ENCODE measurements at regions not wholly inside any gene's neighbourhood (a gene's known extent, or its start where the extent isn't known, plus 50 kb on each side); places are given as distances from the start of the nearest gene placed in this dataset.
"Not testable (repeated sequence)": the region's sequence is repeated elsewhere in the genome, so short reads cannot be mapped to it uniquely, and the experiment has no call there.

- no peaks in the 10 kb centered on the region for H3K4me1 ChIP-seq (ENCODE audit: insufficient read depth, low read length)
- no peak overlapping the region for H3K27ac ChIP-seq (ENCODE audit: low read depth, low read length)
- no peak overlapping the region for H3K4me3 ChIP-seq (ENCODE audit: low read length)
- H3K36me3 ChIP-seq (ENCODE audit: insufficient read depth, low read length): no peaks in the 10 kb centered on the region
- no peaks in the 10 kb centered on the region for H3K9me3 ChIP-seq (ENCODE audit: insufficient read depth, low read depth, low read length)
- H3K27me3 ChIP-seq (ENCODE audit: insufficient read depth, low read length): no peaks in the 10 kb centered on the region
- no peak overlapping the region for H3K9ac ChIP-seq (ENCODE audit: low read depth, low read length)
- WGBS: 90% methylated on average over 3 of the region's 3 CpGs
These were observed 786.8 kb downstream of the KCNJ3 start for GRCh38 chr2:155485141-155485842.

DNA sequence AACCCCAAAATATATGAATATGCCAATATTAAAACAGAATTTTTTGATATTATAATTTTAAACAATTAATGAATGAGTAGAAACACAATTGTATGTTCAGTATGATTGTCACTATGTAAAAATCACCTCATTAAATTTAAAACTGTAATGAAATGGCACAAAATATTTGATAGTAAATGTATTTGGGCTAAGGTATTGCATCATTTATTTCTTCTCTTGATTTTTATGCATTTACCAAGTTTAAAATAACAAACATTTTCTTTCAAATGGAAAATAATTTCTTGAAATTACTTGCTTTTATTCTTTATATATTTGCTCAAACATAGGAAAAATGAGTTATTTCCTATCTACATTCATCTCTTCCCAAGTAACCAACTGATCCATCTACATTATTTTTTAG, 782.6 kb downstream of the KCNJ3 start:
- no peaks in the 10 kb centered on the region for H3K36me3 ChIP-seq (ENCODE audit: insufficient read depth, low read length)
- H3K27me3 ChIP-seq (ENCODE audit: insufficient read depth, low read length): no peaks in the 10 kb centered on the region
- H3K4me3 ChIP-seq (ENCODE audit: low read length): no peak overlapping the region

GRCh38 chr2:155472018-155472417, 773.5 kb downstream of the KCNJ3 start:
- H3K27me3 ChIP-seq (ENCODE audit: insufficient read depth, low read length); H3K9ac ChIP-seq (ENCODE audit: low read depth, low read length); H3K9me3 ChIP-seq (ENCODE audit: insufficient read depth, low read depth, low read length); H3K4me3 ChIP-seq (ENCODE audit: low read length); H3K27ac ChIP-seq (ENCODE audit: low read depth, low read length); H3K36me3 ChIP-seq (ENCODE audit: insufficient read depth, low read length); H3K4me1 ChIP-seq (ENCODE audit: insufficient read depth, low read length): not testable (repeated sequence)
- WGBS: 83% methylated on average over 13 of the region's 14 CpGs

More for the DNA sequence above, 782.6 kb downstream of the KCNJ3 start:
- no peaks in the 10 kb centered on the region for H3K4me1 ChIP-seq (ENCODE audit: insufficient read depth, low read length)
- no peak overlapping the region for H3K9ac ChIP-seq (ENCODE audit: low read depth, low read length)
- no peaks in the 10 kb centered on the region for H3K9me3 ChIP-seq (ENCODE audit: insufficient read depth, low read depth, low read length)
- no peak overlapping the region for H3K27ac ChIP-seq (ENCODE audit: low read depth, low read length)

DNA sequence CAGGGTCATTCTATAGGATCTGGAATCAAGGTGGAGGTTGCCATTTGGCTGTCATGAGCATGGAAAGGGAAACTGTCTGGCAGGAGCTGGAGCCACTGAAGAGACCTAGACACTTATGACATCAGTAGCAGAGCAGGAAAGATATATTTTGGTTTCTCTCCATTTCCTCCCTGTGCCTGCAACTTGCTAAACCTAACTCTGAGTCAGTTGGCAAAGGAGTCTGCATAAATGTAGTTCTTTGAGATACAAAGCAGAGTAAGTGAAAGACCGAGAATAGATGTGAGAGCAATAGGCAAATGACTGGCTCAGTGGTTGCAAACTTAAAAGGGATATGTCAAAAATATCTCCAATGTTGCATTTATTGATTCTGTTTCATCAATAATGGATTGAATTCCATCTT, 757.7 kb downstream of the KCNJ3 start:
- H3K9me3 ChIP-seq (ENCODE audit: insufficient read depth, low read depth, low read length): no peaks in the 10 kb centered on the region
- no peak overlapping the region for H3K4me3 ChIP-seq (ENCODE audit: low read length)
- H3K4me1 ChIP-seq (ENCODE audit: insufficient read depth, low read length): no peaks in the 10 kb centered on the region
- WGBS: 88% methylated on average over 1 of the region's 1 CpG
- no peaks in the 10 kb centered on the region for H3K27me3 ChIP-seq (ENCODE audit: insufficient read depth, low read length)
- H3K36me3 ChIP-seq (ENCODE audit: insufficient read depth, low read length): no peaks in the 10 kb centered on the region
- no peak overlapping the region for H3K27ac ChIP-seq (ENCODE audit: low read depth, low read length)
- no peak overlapping the region; the same call in 1 of the 2 replicates for H3K9ac ChIP-seq (ENCODE audit: low read depth, low read length)

DNA sequence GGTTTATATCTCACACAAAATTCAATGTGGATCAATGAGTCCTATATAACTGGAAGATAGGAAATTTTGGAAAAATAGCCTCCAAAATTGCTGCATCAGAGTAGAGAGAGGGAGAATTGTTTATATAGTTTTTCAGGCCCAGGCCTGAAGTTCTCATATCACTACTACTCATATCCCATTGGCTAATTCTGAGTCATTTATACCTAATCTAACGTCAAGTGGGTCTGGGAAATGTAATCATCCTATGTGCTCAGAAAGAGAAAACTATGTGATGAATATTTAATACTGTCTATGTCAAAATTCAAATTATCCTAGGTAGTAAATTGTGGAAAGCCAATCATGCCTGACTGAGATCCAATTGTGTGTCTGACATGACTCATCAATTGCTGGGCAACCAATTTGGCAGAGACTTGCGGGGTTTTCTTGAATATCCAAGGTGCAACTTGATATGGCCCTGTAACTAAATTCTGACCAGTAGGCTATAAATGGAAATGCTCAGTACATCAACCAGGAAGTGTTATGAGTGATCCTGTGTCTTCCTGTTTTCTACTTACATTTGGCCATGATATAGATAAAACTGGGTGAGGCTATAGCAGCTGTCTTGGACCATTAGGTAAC, 744.4 kb downstream of the KCNJ3 start:
- H3K4me1 ChIP-seq (ENCODE audit: insufficient read depth, low read length): no peaks in the 10 kb centered on the region
- no peak overlapping the region for H3K4me3 ChIP-seq (ENCODE audit: low read length)
- no peak overlapping the region for H3K9ac ChIP-seq (ENCODE audit: low read depth, low read length)
- no peaks in the 10 kb centered on the region for H3K9me3 ChIP-seq (ENCODE audit: insufficient read depth, low read depth, low read length)
- no peak overlapping the region for H3K27ac ChIP-seq (ENCODE audit: low read depth, low read length)
- H3K27me3 ChIP-seq (ENCODE audit: insufficient read depth, low read length): no peaks in the 10 kb centered on the region
- 96% methylated on average over 1 of the region's 2 CpGs for WGBS
- no peaks in the 10 kb centered on the region for H3K36me3 ChIP-seq (ENCODE audit: insufficient read depth, low read length)

DNA sequence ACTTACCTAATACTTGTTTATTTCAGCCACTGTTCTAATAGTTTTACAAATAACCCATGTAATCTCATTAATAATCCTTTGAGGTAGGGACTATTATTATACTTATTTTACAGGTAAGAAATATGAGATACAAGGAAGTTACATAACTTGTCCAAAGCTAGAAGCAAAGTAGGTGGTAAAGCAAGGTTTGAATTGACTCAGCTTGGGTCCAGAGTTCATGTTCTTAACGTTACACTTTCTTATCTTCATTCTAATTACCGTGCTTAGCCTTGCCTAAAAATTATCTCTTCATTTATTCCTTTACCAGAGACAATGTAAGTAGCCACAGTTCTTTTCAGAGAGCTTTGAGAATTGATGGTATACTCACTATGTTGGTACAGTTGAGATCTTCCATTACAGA, 743.6 kb downstream of the KCNJ3 start:
- 90% methylated on average over 2 of the region's 2 CpGs for WGBS
- no peaks in the 10 kb centered on the region for H3K27me3 ChIP-seq (ENCODE audit: insufficient read depth, low read length)
- H3K4me3 ChIP-seq (ENCODE audit: low read length): no peak overlapping the region
- no peaks in the 10 kb centered on the region for H3K36me3 ChIP-seq (ENCODE audit: insufficient read depth, low read length)
- no peak overlapping the region for H3K27ac ChIP-seq (ENCODE audit: low read depth, low read length)
- H3K9ac ChIP-seq (ENCODE audit: low read depth, low read length): no peak overlapping the region
- H3K9me3 ChIP-seq (ENCODE audit: insufficient read depth, low read depth, low read length): no peaks in the 10 kb centered on the region
- H3K4me1 ChIP-seq (ENCODE audit: insufficient read depth, low read length): no peaks in the 10 kb centered on the region

GRCh38 chr2:155431004-155431507, 732.6 kb downstream of the KCNJ3 start:
- H3K36me3 ChIP-seq (ENCODE audit: insufficient read depth, low read length): no peaks in the 10 kb centered on the region
- H3K9ac ChIP-seq (ENCODE audit: low read depth, low read length): no peak overlapping the region
- no peak overlapping the region for H3K4me3 ChIP-seq (ENCODE audit: low read length)
- no peaks in the 10 kb centered on the region for H3K9me3 ChIP-seq (ENCODE audit: insufficient read depth, low read depth, low read length)
- H3K27ac ChIP-seq (ENCODE audit: low read depth, low read length): no peak overlapping the region
- H3K4me1 ChIP-seq (ENCODE audit: insufficient read depth, low read length): no peaks in the 10 kb centered on the region
- H3K27me3 ChIP-seq (ENCODE audit: insufficient read depth, low read length): no peaks in the 10 kb centered on the region
- WGBS: 96% methylated on average over 8 of the region's 9 CpGs

DNA sequence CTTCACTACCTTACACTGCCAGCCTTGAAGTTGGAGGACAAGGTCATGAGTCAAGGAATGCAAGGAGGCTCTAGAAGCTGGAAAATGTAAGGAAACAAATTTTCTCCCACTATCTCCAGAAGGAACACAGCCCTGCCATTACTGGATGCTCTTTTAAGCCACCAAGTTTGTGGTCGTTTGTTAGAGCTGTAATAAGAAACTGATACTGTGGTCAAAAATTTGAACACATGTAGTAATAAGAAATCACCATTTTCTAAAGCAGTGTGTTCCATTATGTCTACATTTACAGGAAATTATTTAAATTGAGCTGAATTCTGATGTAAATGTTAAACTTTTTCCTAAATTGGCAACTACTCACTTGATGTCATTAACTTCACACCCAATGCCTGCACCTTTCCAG, 729.0 kb downstream of the KCNJ3 start:
- WGBS: 100% methylated on average over 1 of the region's 1 CpG
- Histone ChIP-seq H3K27ac (ENCODE audit: low read depth, low read length) (no peak overlapping the region), H3K9ac (ENCODE audit: low read depth, low read length) (no peak overlapping the region), H3K27me3 (ENCODE audit: insufficient read depth, low read length) (0 out of 2 replicates have a peak, but pooled peaks cover 2% of the 10 kb centered on the region), H3K36me3 (ENCODE audit: insufficient read depth, low read length) (no peaks in the 10 kb centered on the region), H3K4me3 (ENCODE audit: low read length) (no peak overlapping the region), H3K4me1 (ENCODE audit: insufficient read depth, low read length) (no peaks in the 10 kb centered on the region), H3K9me3 (ENCODE audit: insufficient read depth, low read depth, low read length) (no peaks in the 10 kb centered on the region)

DNA sequence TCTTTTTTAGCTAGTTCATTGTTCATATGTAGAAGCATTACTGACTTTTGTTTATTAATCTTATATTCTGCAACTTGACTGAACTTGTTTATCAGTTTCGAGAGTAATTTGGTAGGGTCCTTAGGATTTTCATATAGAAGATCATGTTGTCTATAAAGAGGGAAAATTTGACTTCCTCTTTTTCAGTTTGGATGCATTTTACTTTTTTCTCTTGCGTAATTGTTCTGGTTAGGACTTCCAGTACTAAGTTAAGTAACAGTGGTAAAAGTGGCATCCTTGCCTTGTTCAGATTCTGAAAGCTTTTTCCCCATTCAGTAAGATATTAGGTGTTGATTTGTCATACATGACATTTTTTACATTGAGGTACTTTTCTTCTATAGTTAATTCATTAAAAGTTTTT, 726.0 kb downstream of the KCNJ3 start:
- H3K4me3 ChIP-seq (ENCODE audit: low read length): no peak overlapping the region
- H3K27ac ChIP-seq (ENCODE audit: low read depth, low read length): no peak overlapping the region
- no peaks in the 10 kb centered on the region for H3K36me3 ChIP-seq (ENCODE audit: insufficient read depth, low read length)
- no peak overlapping the region for H3K9ac ChIP-seq (ENCODE audit: low read depth, low read length)
- H3K27me3 ChIP-seq (ENCODE audit: insufficient read depth, low read length): peaks cover 15% of the 10 kb centered on the region
- 100% methylated on average over 2 of the region's 2 CpGs for WGBS
- no peaks in the 10 kb centered on the region for H3K4me1 ChIP-seq (ENCODE audit: insufficient read depth, low read length)
- H3K9me3 ChIP-seq (ENCODE audit: insufficient read depth, low read depth, low read length): no peaks in the 10 kb centered on the region

DNA sequence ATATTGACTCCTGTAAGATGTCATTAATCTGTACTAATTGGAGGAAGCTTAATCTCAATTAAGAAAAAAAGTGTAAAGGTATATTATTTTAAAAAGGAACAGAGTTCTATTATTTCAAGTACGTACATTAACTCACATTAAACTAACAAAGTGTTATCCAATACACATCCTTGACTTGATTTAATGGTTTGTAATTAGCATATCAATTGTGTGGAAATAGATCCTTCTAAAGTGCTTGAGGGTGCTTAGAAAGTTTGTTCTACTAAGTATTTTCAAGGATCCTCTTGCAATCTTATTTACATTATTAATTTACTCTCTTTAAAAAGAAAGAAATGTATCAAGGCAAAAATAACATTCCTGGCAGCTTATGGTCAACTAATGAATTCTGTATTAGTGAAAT, 720.3 kb downstream of the KCNJ3 start:
- Histone ChIP-seq H3K9me3 (ENCODE audit: insufficient read depth, low read depth, low read length) (peaks cover 17% of the 10 kb centered on the region), H3K36me3 (ENCODE audit: insufficient read depth, low read length) (no peaks in the 10 kb centered on the region), H3K4me3 (ENCODE audit: low read length) (no peak overlapping the region), H3K4me1 (ENCODE audit: insufficient read depth, low read length) (0 out of 2 replicates have a peak, but pooled peaks cover 10% of the 10 kb centered on the region), H3K9ac (ENCODE audit: low read depth, low read length) (no peak overlapping the region), H3K27ac (ENCODE audit: low read depth, low read length) (no peak overlapping the region), H3K27me3 (ENCODE audit: insufficient read depth, low read length) (peaks cover 25% of the 10 kb centered on the region)
- WGBS: no CpG with 5 or more reads among the region's 1 CpG

DNA sequence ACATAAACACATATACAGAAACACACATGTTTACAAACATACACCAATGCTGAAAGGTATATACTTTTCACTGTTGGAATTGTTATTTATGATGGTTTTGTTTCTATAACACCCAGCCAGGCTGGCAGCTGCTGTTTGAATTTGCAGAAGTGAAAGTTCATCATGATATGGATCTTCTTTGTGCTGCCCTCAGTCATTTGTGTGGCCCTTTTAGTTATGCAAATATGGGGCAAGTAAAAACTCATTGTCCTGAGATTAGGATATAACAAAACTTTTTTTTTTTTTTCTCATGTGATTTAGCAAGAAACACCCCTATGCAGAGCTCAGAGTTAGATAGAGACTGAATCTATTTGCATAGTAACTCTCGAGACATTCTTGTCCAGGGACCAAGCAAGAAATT, 714.1 kb downstream of the KCNJ3 start:
- Histone ChIP-seq H3K27ac (ENCODE audit: low read depth, low read length) (peak overlapping the region; percentile 65; the same call in 1 of the 2 replicates), H3K36me3 (ENCODE audit: insufficient read depth, low read length) (no peaks in the 10 kb centered on the region), H3K9ac (ENCODE audit: low read depth, low read length) (no peak overlapping the region), H3K9me3 (ENCODE audit: insufficient read depth, low read depth, low read length) (peaks cover 19% of the 10 kb centered on the region), H3K4me1 (ENCODE audit: insufficient read depth, low read length) (no peaks in the 10 kb centered on the region), H3K4me3 (ENCODE audit: low read length) (no peak overlapping the region), H3K27me3 (ENCODE audit: insufficient read depth, low read length) (peaks cover 3% of the 10 kb centered on the region; the same call in 1 of the 2 replicates)
- WGBS: 89% methylated on average over 1 of the region's 1 CpG

Measured in HUES64 (cell line).